H9 (cell line): ENCODE measurements at regions not wholly inside any gene's neighbourhood (a gene's known extent, or its start where the extent isn't known, plus 50 kb on each side); places are given as distances from the start of the nearest gene placed in this dataset.

ENCODE experiments used
- DNase-seq: peaks from one replicate; pipeline ENCODE4 v3.0.0-alpha.2; 2017
- H2AFZ ChIP-seq: one replicate; pipeline ENCODE4 v1.6.1; 2013; ENCODE audit warnings: mild to moderate bottlenecking, low read length, control low read depth, moderate library complexity
- H2AK5ac ChIP-seq: 2 replicates; pipeline ENCODE4 v1.6.1; 2013; ENCODE audit warnings: low read length, control low read depth, mixed read lengths; ENCODE audit not compliant: insufficient read length
- H2BK120ac ChIP-seq: one replicate; pipeline ENCODE4 v1.6.1; 2013; ENCODE audit warnings: low read depth, mild to moderate bottlenecking, low read length, control low read depth, inconsistent platforms; ENCODE audit not compliant: poor library complexity, severe bottlenecking
- H2BK12ac ChIP-seq: 2 replicates; pipeline ENCODE4 v1.6.1; 2013; ENCODE audit warnings: low read length, control low read depth, mixed read lengths, low read depth; ENCODE audit not compliant: insufficient read length
- H2BK15ac ChIP-seq: 2 replicates; pipeline ENCODE4 v1.6.1; 2013; ENCODE audit warnings: low read depth, low read length, control low read depth
- H2BK20ac ChIP-seq: one replicate; pipeline ENCODE4 v1.6.1; 2013; ENCODE audit warnings: low read depth, mild to moderate bottlenecking, low read length, control low read depth, inconsistent platforms; ENCODE audit not compliant: poor library complexity, severe bottlenecking
- H2BK5ac ChIP-seq: 2 replicates; pipeline ENCODE4 v1.6.1; 2013; ENCODE audit warnings: low read length, control low read depth, mixed read lengths; ENCODE audit not compliant: insufficient read length
- H3K14ac ChIP-seq: 2 replicates; pipeline ENCODE4 v1.6.1; 2013; ENCODE audit warnings: low read length, control low read depth; ENCODE audit not compliant: insufficient read depth
- H3K18ac ChIP-seq: 2 replicates; pipeline ENCODE4 v1.6.1; 2013; ENCODE audit warnings: low read depth, mild to moderate bottlenecking, mixed read lengths, low read length, control low read depth; ENCODE audit not compliant: insufficient read length
- H3K23ac ChIP-seq: 2 replicates; pipeline ENCODE4 v1.6.1; 2013; ENCODE audit warnings: low read length, control low read depth, mixed read lengths, low read depth; ENCODE audit not compliant: insufficient read length
- H3K23me2 ChIP-seq: 2 replicates; pipeline ENCODE4 v1.6.1; 2013; ENCODE audit warnings: low read depth, mild to moderate bottlenecking, mixed read lengths, low read length, control low read depth; ENCODE audit not compliant: insufficient read length, poor library complexity, severe bottlenecking
- H3K27ac ChIP-seq: 2 replicates; pipeline ENCODE4 v1.5.1; 2013; ENCODE audit warnings: low read length, control low read depth, mixed read lengths, low read depth; ENCODE audit not compliant: insufficient read length
- H3K27me3 ChIP-seq: 2 replicates; pipeline ENCODE4 v1.6.1; 2013; ENCODE audit warnings: low read length, control low read depth, inconsistent platforms; ENCODE audit not compliant: insufficient read depth
- H3K4ac ChIP-seq: 2 replicates; pipeline ENCODE4 v1.6.1; 2013; ENCODE audit warnings: low read depth, mild to moderate bottlenecking, control low read depth, inconsistent platforms, low read length, moderate library complexity
- H3K4me1 ChIP-seq: 2 replicates; pipeline ENCODE4 v1.6.1; 2013; ENCODE audit warnings: low read length, control low read depth, inconsistent platforms; ENCODE audit not compliant: insufficient read depth
- H3K4me2 ChIP-seq: 2 replicates; pipeline ENCODE4 v1.6.1; 2013; ENCODE audit warnings: low read length, control low read depth, mixed read lengths; ENCODE audit not compliant: insufficient read length, insufficient read depth
- H3K56ac ChIP-seq: 2 replicates; pipeline ENCODE4 v1.6.1; 2013; ENCODE audit warnings: low read depth, mild to moderate bottlenecking, mixed read lengths, low read length, control low read depth; ENCODE audit not compliant: insufficient read length
- H3K79me1 ChIP-seq: 2 replicates; pipeline ENCODE4 v1.6.1; 2013; ENCODE audit warnings: low read depth, mild to moderate bottlenecking, moderate library complexity, low read length, control low read depth, inconsistent platforms; ENCODE audit not compliant: insufficient read depth, poor library complexity, severe bottlenecking
- H3K79me2 ChIP-seq: 2 replicates; pipeline ENCODE4 v1.6.1; 2013; ENCODE audit warnings: low read length, control low read depth, inconsistent platforms; ENCODE audit not compliant: insufficient read depth
- H3K9ac ChIP-seq: 2 replicates; pipeline ENCODE4 v1.6.1; 2013; ENCODE audit warnings: low read length, control low read depth, mixed read lengths; ENCODE audit not compliant: insufficient read length; ENCODE audit errors: extremely low read depth
- H3K9me3 ChIP-seq: one replicate; pipeline ENCODE4 v1.6.1; 2013; ENCODE audit warnings: low read depth, low read length, inconsistent platforms; ENCODE audit not compliant: control insufficient read depth
- H3T11ph ChIP-seq: one replicate; pipeline ENCODE4 v1.6.1; 2013; ENCODE audit warnings: mild to moderate bottlenecking, low read length, control low read depth, inconsistent platforms
- H4K20me1 ChIP-seq: one replicate; pipeline ENCODE4 v1.6.1; 2013; ENCODE audit not compliant: control insufficient read depth, insufficient read length, insufficient read depth
- H4K5ac ChIP-seq: 2 replicates; pipeline ENCODE4 v1.6.1; 2013; ENCODE audit warnings: low read depth, mild to moderate bottlenecking, mixed read lengths, low read length, control low read depth; ENCODE audit not compliant: insufficient read length
- H4K8ac ChIP-seq: replicated peaks from 2 replicates; pipeline ENCODE4 v1.6.1; 2013; ENCODE audit warnings: low read length, control low read depth, mixed read lengths, low read depth; ENCODE audit not compliant: insufficient read length
- H4K91ac ChIP-seq: 2 replicates; pipeline ENCODE4 v1.6.1; 2013; ENCODE audit warnings: low read depth, mild to moderate bottlenecking, moderate library complexity, mixed read lengths, low read length, control low read depth; ENCODE audit not compliant: insufficient read length
- H3K27ac Mint-ChIP-seq, 3 experiments: 2 replicates in 2 of 3; 3 replicates in 1 of 3; pipeline ENCODE4 v1.8.0; 2020 to 2021; ENCODE audit warnings: mixed read lengths in 3 of 3, mild to moderate bottlenecking in 1 of 3, moderate library complexity in 1 of 3
- H3K27me3 Mint-ChIP-seq: 2 replicates; pipeline ENCODE4 v1.8.0; 2021; ENCODE audit warnings: low read depth, mild to moderate bottlenecking, moderate library complexity, mixed read lengths
- H3K36me3 Mint-ChIP-seq, 3 experiments: 2 replicates in 2 of 3; 3 replicates in 1 of 3; pipeline ENCODE4 v1.8.0; 2020 to 2021; ENCODE audit warnings: low read depth in 3 of 3, mixed read lengths in 3 of 3; ENCODE audit not compliant: insufficient read depth in 1 of 3
- H3K4me1 Mint-ChIP-seq, 2 experiments: 2 replicates each; pipeline ENCODE4 v1.8.0; 2020; ENCODE audit warnings: mixed read lengths in 2 of 2
- H3K4me3 Mint-ChIP-seq, 2 experiments: 2 replicates in 1 of 2; 3 replicates in 1 of 2; pipeline ENCODE4 v1.8.0; 2020 to 2021; ENCODE audit warnings: mild to moderate bottlenecking in 2 of 2, mixed read lengths in 2 of 2, moderate library complexity in 1 of 2
- H3K9me3 Mint-ChIP-seq, 2 experiments: 2 replicates in 1 of 2; 3 replicates in 1 of 2; pipeline ENCODE4 v1.8.0; 2020; ENCODE audit warnings: mild to moderate bottlenecking in 2 of 2, mixed read lengths in 2 of 2, moderate library complexity in 1 of 2
- WGBS: extraction: QIAGEN DNeasy Blood & Tissue Kit; methylation state at CpG from one replicate; pipeline ENCODE4 v1.1.7; 2013; ENCODE audit warnings: missing lambda C conversion rate, low lambda C conversion rate, mixed read lengths; ENCODE audit not compliant: insufficient read length; ENCODE audit errors: extremely low coverage; 5-methylcytosine and 5-hydroxymethylcytosine counted together
- TF ChIP-seq, protein P1 (sequence below): fragments of 200-600 bp; sonication (generic); conservative IDR thresholded peaks from 3 replicates; pipeline ENCODE4 v1.8.0; 2021; ENCODE audit warnings: antibody characterized with exemption, mild to moderate bottlenecking

DNA sequence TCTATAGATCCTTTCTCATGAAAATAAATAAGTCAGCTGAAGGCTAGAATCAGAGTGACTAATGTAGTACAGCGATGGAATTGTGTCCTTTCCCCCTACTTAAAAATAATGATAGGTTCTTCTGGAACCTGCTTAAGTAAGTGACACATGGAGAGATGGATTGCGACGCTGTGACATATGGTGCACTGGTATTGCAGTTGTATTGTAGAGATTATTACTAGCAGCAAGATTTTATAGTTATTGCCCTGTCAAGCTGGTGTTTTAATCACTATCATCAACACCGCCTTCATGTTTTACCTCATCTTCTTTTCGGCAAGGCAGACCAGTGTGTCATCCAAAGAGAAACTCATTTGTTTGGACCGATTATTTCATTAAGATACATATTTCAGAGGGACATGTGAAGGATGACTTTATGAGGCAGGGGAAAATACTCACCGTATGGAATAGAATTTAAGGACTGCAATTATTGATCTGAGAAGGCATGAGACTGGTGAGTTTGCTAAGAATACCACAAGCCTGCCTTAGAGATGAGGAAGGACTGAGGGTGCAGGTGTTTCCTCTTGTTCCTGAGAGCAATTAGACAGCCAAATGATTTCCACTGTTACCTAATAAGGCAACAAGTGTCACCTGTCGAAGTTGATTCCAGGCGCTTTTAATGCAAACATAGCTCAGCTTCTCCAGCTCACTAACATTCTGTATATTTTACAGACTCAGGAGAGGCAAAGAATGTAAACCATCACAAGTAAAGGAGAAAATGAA, 1855.5 kb downstream of the MAT2B start:
- no peak for DNase-seq
- Histone ChIP-seq H3K9ac (no peak overlapping the region), H4K8ac (no peak overlapping the region), H3K4ac (no peak overlapping the region), H3K27ac (no peak overlapping the region), H2AK5ac (no peak overlapping the region), H2BK15ac (no peak overlapping the region), H3K4me2 (no peak overlapping the region), H3K27me3 (no peaks in the 10 kb centered on the region), H3T11ph (no peak overlapping the region), H3K56ac (no peak overlapping the region), H2BK120ac (no peak overlapping the region), H4K91ac (no peak overlapping the region), H3K9me3 (no peaks in the 10 kb centered on the region), H3K79me2 (no peaks in the 10 kb centered on the region), H4K20me1 (no peaks in the 10 kb centered on the region), H3K18ac (no peak overlapping the region), H4K5ac (no peak overlapping the region), H3K14ac (no peak overlapping the region), H3K79me1 (no peaks in the 10 kb centered on the region), H3K4me1 (no peaks in the 10 kb centered on the region; the same call in 1 of the 2 replicates), H3K23me2 (no peaks in the 10 kb centered on the region), H2BK20ac (no peak overlapping the region), H3K23ac (no peak overlapping the region), H2AFZ (no peak overlapping the region), H2BK5ac (no peak overlapping the region), H2BK12ac (no peak overlapping the region)
- no peaks in the 10 kb centered on the region for H3K27me3 Mint-ChIP-seq
- H3K4me3 Mint-ChIP-seq, result no peak overlapping the region
- H3K9me3 Mint-ChIP-seq, result peaks cover 0 to 3% of the 10 kb centered on the region in 2 experiments; a peak in 1 of 5 replicates
- TF ChIP-seq, protein P1, sequence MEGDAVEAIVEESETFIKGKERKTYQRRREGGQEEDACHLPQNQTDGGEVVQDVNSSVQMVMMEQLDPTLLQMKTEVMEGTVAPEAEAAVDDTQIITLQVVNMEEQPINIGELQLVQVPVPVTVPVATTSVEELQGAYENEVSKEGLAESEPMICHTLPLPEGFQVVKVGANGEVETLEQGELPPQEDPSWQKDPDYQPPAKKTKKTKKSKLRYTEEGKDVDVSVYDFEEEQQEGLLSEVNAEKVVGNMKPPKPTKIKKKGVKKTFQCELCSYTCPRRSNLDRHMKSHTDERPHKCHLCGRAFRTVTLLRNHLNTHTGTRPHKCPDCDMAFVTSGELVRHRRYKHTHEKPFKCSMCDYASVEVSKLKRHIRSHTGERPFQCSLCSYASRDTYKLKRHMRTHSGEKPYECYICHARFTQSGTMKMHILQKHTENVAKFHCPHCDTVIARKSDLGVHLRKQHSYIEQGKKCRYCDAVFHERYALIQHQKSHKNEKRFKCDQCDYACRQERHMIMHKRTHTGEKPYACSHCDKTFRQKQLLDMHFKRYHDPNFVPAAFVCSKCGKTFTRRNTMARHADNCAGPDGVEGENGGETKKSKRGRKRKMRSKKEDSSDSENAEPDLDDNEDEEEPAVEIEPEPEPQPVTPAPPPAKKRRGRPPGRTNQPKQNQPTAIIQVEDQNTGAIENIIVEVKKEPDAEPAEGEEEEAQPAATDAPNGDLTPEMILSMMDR, result no peak
- H3K27ac Mint-ChIP-seq, result no peak overlapping the region
- H3K4me1 Mint-ChIP-seq, result peaks cover 4 to 10% of the 10 kb centered on the region in 2 experiments; a peak in 3 of 4 replicates
- peaks cover 0 to 4% (median 0%) of the 10 kb centered on the region in 3 experiments; a peak in 1 of 7 replicates for H3K36me3 Mint-ChIP-seq
- WGBS, result no CpG with 5 or more reads among the region's 9 CpGs
